CD4-positive, alpha-beta T cell treated with Interleukin-21 for 1 hour (primary cell): ENCODE measurements at regions not wholly inside any gene's neighbourhood (a gene's known extent, or its start where the extent isn't known, plus 50 kb on each side); places are given as distances from the start of the nearest gene placed in this dataset.

Experiments used
- DNase-seq: peaks from one replicate; pipeline ENCODE4 v3.0.0-alpha.2; 2020

- DNase-seq: no peak
Observed at GRCh38 chr12:63318933-63319332, 167.9 kb upstream of the AVPR1A start.

- DNase-seq: no peak
Observed at GRCh38 chr12:63318313-63318712, 167.3 kb upstream of the AVPR1A start.

- no peak for DNase-seq
Observed at GRCh38 chr12:63317880-63318279, 166.9 kb upstream of the AVPR1A start.

DNA sequence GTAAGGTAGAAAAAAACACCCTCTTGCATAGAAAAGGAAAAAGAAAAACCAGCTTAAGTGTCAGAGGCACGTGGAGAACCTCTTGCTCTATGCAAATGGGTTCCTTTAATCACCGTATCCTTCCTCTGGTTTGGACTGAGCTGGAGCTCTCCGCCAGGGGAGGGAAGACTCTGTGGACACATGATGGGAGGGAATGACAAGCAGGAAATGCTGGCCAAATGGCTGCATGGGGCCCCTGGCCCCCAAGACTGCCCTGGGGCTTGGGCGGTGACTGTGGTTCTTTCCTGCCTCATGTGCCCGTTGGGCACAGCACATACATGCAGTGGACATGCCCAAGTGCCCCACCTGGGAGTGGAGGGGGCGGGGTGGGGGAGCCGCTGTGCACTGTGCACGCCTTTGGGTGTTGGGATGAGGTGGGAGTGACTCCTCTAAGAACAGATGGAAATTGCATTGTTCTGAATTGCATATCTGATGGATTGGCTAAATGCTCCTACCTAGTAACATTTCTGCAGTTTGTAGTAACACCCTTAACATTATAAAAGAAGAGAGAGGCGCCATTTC, 166.4 kb upstream of the AVPR1A start:
- no peak for DNase-seq

GRCh38 chr12:63313139-63313538, 162.1 kb upstream of the AVPR1A start:
- no peak for DNase-seq

GRCh38 chr12:63308671-63309070, 157.7 kb upstream of the AVPR1A start:
- no peak for DNase-seq

DNA sequence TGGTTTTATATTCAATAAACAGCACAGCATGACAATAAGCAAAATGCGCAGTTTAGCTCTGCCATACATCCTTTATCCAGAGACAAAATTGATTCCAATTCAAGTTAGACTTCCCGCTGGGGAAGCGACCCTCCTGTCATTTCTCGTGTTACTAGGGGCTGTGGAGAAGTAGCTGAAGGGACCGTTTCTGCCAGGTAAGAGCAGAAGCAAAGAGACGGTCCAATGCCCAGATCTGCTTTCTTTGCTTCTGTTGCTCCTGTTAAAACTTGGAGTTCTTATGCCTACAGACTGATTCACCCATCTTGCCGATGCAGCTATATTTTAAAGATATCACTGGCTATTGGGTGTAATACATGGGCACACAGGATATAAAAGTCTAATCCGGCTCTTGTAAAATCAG, 156.8 kb upstream of the AVPR1A start:
- no peak for DNase-seq

DNA sequence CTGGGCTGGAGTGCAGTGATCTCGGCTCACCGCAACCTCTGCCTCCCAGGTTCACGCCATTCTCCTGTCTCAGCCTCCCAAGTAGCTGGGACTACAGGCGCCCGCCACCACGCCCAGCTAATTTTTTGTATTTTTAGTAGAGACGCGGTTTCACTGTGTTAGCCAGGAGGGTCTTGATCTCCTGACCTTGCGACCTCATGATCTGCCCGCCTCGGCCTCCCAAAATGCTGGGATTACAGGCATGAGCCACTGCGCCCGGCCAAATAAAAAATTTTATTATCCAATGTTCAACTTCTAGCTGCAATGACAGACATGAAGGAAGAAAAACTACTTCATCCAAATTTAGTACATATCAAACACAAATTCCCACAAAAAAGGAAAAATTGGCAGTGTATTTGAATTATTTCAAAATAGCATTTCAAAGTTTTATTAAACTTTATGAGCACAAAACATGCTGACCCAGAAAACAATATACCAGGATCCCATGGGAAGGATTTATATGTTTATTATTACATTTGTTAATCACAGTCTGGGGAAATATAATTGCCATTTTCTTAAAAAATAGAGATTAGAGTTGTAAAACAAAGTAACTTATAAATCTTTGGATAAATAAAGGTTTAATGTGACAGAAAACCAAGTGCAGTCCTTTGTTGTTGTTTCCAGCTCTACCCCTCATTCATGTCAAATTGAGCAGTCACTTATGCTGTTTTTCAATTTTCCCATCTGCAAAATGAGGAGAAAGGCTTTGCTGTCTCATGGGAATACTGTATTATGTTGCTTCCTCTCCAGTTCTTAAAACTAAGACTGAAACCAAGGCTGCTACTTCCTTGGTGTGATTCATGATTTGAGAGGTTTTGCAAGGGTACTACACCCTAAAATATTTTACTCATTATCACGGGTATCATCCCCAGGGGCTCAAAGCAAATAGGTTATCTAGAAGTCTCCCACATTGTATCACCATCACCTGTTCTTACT, 155.2 kb upstream of the AVPR1A start:
- DNase-seq: no peak

- DNase-seq: no peak
Observed at GRCh38 chr12:63304887-63305316, 153.9 kb upstream of the AVPR1A start.

DNA sequence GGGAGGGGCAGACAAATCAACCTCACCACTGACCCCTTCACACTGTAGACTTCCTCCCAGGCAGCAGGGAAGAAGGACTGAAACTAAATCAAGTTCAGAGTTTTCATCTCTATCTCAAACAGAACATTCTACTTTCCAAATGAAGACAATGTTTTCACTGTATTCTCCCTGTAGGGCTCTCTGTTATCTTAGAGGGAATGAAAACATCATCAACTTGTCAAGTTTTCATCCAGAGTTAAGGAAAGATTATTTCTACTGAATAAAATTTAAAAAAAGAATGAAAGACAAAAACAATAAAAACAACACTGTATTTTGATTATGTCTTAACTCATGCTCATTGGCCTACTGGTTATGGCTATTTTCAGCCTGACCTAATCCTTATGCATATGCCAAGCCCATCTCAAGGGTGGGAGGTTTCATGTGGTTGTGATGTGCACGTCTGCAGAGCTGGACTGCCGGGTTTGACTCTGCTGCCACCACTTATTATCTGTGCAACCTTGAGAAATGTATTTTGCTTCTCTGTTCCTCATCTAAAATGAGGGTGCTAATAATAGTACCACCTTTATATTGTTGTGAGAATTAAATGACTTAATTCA, 152.0 kb upstream of the AVPR1A start:
- no peak for DNase-seq

DNA sequence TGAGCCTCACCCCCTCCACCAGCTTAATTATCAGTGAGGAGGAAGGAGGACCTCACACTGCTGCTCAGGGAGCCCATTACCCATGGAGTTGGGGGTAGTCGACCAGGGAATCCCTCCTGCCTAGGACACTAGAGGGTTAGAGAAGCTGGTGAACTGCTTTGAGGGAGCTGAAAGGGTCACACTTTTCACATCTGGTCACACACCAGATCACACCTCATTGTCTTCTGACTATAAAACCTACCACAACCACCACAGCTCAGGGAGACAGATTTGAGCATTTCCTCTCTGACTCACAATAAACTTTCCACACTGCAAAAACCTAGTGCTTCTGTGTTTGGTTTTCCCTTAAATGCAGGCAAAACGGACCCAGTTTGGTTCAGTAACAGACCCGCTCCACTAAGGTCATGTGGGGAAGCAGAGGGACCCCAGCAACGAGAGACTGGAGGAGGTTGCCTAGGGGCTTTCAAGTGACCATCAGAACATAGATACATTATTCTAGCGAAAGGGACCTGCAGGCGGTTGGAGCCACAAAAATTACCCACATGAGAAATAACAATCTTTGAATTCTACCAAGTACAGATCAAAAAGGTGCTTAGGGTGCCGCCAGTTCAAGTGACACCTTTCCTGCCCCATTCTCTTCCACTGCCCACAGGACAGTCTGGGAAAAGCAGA, 151.4 kb upstream of the AVPR1A start:
- DNase-seq: no peak

DNA sequence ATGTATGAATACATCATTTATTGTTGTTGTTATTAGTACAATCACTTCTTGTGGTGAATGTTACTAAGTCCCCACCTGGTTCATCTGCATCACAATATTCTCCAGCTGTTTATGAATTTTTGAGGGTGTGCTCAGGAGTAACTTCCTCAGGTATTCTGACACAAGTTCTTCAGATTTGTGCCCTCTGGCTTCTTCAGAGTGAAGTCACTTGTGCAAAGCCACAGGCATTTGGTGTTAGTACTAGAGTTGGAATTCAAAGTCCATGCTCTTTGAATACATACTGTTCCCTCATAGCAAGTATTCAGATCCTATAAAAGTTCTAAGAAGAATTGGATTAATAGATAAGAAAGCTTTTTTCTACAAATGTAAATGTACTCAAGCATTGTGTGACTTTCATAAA, 150.3 kb upstream of the AVPR1A start:
- no peak for DNase-seq

- no peak for DNase-seq
Observed at GRCh38 chr12:63298386-63298930, 147.5 kb upstream of the AVPR1A start.

GRCh38 chr12:63294327-63294632, 143.3 kb upstream of the AVPR1A start:
- DNase-seq: no peak

GRCh38 chr12:63292471-63293221, 141.6 kb upstream of the AVPR1A start:
- DNase-seq: no peak

- no peak for DNase-seq
Observed at GRCh38 chr12:63276537-63277365, 125.8 kb upstream of the AVPR1A start.

DNA sequence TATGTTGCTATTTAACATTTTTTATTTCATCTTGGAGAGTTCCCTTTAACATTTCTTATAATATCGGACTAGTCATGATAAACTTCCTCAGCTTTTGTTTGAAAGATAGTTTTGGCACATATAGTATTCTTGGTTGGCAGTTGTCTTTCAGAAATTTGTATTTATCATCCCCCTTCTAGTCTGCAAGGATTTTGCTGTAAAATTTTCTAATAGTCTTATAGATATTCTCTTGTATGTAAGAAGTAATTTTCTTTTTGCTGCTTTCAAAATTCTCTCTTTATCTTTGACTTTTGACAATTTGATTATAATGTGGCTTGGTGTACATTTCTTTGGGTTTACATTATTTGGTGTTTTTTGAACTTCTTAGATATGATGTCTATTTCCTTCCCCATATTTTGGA, 116.0 kb upstream of the AVPR1A start:
- DNase-seq: no peak

- DNase-seq: no peak
Observed at GRCh38 chr12:63264629-63265028, 113.6 kb upstream of the AVPR1A start.

DNA sequence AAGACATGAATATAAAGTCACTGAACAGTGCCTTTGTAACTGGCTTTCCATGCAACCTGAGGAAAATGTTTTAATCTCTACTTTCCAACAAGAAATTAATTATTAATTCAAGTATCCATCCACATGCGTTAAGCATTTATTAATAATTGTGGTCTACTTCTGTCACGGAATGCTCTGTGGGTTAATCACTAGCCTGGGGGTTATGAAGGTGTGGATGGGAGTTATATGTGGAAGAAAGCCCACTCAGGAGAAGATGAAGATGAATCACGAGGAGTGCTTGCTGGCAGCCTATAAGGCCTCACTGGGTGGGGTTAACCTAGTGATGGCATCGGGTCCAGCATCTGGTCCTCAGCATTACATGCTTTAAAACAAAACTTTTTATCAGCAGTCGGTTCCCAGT, 99.5 kb upstream of the AVPR1A start:
- no peak for DNase-seq

DNA sequence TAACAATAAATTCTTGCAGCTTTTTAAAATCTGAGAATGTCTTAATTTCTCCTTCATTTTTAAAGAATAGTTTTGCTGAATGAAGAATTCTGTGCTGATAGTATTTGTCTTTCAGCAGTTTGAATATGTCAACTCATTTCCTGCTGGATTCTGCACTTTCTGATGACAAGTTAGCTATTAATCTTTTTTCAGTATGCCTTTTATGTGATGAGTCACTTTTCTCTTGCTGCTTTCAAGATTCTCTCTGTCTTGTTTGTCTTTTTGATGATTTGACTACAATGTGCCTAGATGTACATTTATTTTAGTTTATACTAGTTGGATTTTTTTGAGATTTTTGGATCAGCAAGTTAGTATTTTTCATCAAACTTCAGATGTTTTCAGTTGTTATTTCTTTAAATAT, 87.9 kb upstream of the AVPR1A start:
- no peak for DNase-seq

- no peak for DNase-seq
Observed at GRCh38 chr12:63232896-63233295, 81.9 kb upstream of the AVPR1A start.

DNA sequence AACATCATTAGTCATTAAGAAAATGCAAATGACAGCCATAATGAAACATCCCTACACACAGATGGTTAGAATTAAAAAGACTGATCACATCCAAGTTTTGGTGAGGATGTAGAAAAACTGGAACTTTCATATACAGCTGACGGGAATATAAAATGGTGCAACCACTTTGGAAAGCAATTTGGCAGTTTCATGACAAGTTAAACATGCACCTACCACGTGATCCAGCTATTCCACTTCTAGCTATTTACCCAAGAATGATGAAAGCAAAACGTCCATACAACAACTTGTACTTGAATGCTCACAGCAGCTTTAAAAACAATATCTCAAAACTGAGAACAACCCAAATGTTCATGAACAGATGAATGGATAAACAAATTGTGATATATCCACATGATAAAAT, 77.9 kb upstream of the AVPR1A start:
- no peak for DNase-seq
